ENCODE measurements at regions not wholly inside any gene's neighbourhood (a gene's known extent, or its start where the extent isn't known, plus 50 kb on each side); places are given as distances from the start of the nearest gene placed in this dataset.

GRCh38 chr2:156907806-156908205 is 349.7 kb upstream of the GALNT5 start:
- DNase-seq (no peak), ATAC-seq (no peak)
- Histone ChIP-seq H3K36me3 (no peaks in the 10 kb centered on the region), H3K27ac (no peak overlapping the region), H3K4me1 (no peaks in the 10 kb centered on the region), H3K27me3 (no peaks in the 10 kb centered on the region), H3K4me3 (no peak overlapping the region), H3K9me3 (no peaks in the 10 kb centered on the region)
- intact Hi-C loops (cut with DNase I) = no loop called here
- TF ChIP-seq CTCF (IDR thresholded peaks at IDR 0.05) = no peak
- WGBS, 2 donors = 57 to 60% methylated on average over 3 of the region's 3 CpGs

- H3K9me3 ChIP-seq = no peaks in the 10 kb centered on the region
Observed at GRCh38 chr2:156908825-156909224, 348.7 kb upstream of the GALNT5 start.

GRCh38 chr2:156909983-156910382 is 347.5 kb upstream of the GALNT5 start:
- intact Hi-C loops (cut with DNase I) = no loop called here

More at GRCh38 chr2:156908825-156909224, 348.7 kb upstream of the GALNT5 start:
- intact Hi-C loops (cut with DNase I) = no loop called here
- no peak for TF ChIP-seq CTCF (IDR thresholded peaks at IDR 0.05)
- DNase-seq (no peak), ATAC-seq (no peak)
- H3K27me3 ChIP-seq = no peaks in the 10 kb centered on the region
- WGBS, 2 donors = 35 to 38% methylated on average over 1 of the region's 1 CpG
- no peak overlapping the region for H3K4me3 ChIP-seq
- H3K36me3 ChIP-seq = no peaks in the 10 kb centered on the region
- no peaks in the 10 kb centered on the region for H3K4me1 ChIP-seq
- H3K27ac ChIP-seq = no peak overlapping the region

GRCh38 chr2:156915332-156915731 is 342.2 kb upstream of the GALNT5 start:
- no peak overlapping the region for H3K27ac ChIP-seq
- H3K9me3 ChIP-seq = peaks cover 0 to 13% (median 0%) of the 10 kb centered on the region in 11 donors
- no peak overlapping the region for H3K4me3 ChIP-seq
- no peaks in the 10 kb centered on the region for H3K27me3 ChIP-seq
- no peaks in the 10 kb centered on the region for H3K4me1 ChIP-seq
- intact Hi-C loops (cut with DNase I) = no loop called here
- DNase-seq (no peak), ATAC-seq (no peak)
- no peak for TF ChIP-seq CTCF (IDR thresholded peaks at IDR 0.05)
- no peaks in the 10 kb centered on the region for H3K36me3 ChIP-seq

More at GRCh38 chr2:156909983-156910382, 347.5 kb upstream of the GALNT5 start:
- Histone ChIP-seq H3K36me3 (no peaks in the 10 kb centered on the region), H3K27me3 (no peaks in the 10 kb centered on the region), H3K4me1 (no peaks in the 10 kb centered on the region), H3K4me3 (no peak overlapping the region), H3K9me3 (no peaks in the 10 kb centered on the region), H3K27ac (no peak overlapping the region)
- 48 to 49% methylated on average over 5 of the region's 5 CpGs for WGBS, 2 donors
- no peak for ATAC-seq
- TF ChIP-seq CTCF (IDR thresholded peaks at IDR 0.05) = no peak
- DNase-seq = no peak

GRCh38 chr2:156918410-156918809 is 339.1 kb upstream of the GALNT5 start:
- Histone ChIP-seq H3K27ac (no peak overlapping the region), H3K27me3 (no peaks in the 10 kb centered on the region), H3K9me3 (peaks cover 0 to 13% (median 0%) of the 10 kb centered on the region in 11 donors), H3K4me1 (no peaks in the 10 kb centered on the region), H3K36me3 (no peaks in the 10 kb centered on the region), H3K4me3 (no peak overlapping the region)
- 32 to 43% methylated on average over 1 of the region's 1 CpG for WGBS, 2 donors
- intact Hi-C loops (cut with DNase I) = no loop called here
- no peak for DNase-seq
- TF ChIP-seq CTCF (IDR thresholded peaks at IDR 0.05) = no peak
- ATAC-seq = no peak
